Activated naive CD4-positive, alpha-beta T cell treated with anti-CD3 and anti-CD28 coated beads, Interleukin-2, amount 50 U/mL, for 72 hours (primary cell): ENCODE measurements at regions not wholly inside any gene's neighbourhood (a gene's known extent, or its start where the extent isn't known, plus 50 kb on each side); places are given as distances from the start of the nearest gene placed in this dataset.
"Not testable (repeated sequence)": the region's sequence is repeated elsewhere in the genome, so short reads cannot be mapped to it uniquely, and the experiment has no call there.

Experiments used
- ATAC-seq, 2 donors: fragments of 150-1000 bp; cut with Tn5 transposase; 2 replicates each; pipeline ENCODE4 v1.10.0; 2021; ENCODE audit warnings: mild to moderate bottlenecking in 2 of 2, moderate library complexity in 2 of 2
- DNase-seq, 2 donors: peaks; one replicate each; pipeline ENCODE4 v3.0.0; 2021 to 2022; ENCODE audit warnings: low spot score in 2 of 2
- H3K27ac Mint-ChIP-seq, 2 donors: one replicate each; pipeline ENCODE4 v1.8.0; 2022; ENCODE audit warnings: mild to moderate bottlenecking in 2 of 2, mixed read lengths in 2 of 2
- H3K36me3 Mint-ChIP-seq, 2 donors: one replicate each; pipeline ENCODE4 v1.8.0; 2022; ENCODE audit warnings: mixed read lengths in 2 of 2
- H3K9me3 Mint-ChIP-seq, 2 donors: one replicate each; pipeline ENCODE4 v1.8.0; 2022; ENCODE audit warnings: mixed read lengths in 2 of 2

DNA sequence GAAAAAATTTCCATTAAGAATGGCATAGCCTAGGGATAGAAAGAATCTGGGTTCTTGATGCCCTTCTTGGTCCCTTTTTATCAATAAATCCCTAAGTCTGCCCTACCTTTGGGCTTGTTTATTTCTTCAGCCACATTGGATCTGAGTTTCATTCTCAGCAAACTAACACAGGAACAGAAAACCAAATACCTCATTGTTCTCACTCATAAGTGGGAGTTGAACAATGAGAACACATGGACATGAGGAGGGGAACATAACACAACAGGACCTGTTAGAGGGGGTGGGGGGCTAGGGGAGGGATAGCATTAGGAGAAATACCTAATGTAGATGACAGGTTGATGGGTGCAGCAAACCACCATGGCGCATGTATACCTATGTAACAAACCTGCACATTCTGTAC, 237.0 kb upstream of the MAP2 start:
- not testable (repeated sequence) for H3K9me3 Mint-ChIP-seq, ATAC-seq, H3K36me3 Mint-ChIP-seq, H3K27ac Mint-ChIP-seq, DNase-seq

DNA sequence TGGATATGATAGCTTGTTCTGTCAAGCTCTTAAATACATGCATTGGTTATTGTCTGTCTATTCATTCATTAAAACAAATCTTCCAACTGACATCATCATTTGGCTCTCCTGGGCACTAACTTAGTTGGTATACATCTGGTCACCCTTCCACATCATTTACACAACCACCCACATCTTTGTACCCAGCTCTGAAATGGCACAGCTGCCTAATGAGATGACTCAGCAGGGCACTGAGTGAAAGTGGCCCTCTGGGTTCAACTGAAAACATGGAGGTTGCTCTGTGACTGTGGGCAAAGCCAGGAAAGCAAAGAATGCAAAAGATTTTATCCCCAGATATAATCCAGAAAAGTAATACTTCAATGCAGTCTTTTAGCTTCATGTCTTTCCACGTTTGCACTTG, 234.0 kb upstream of the MAP2 start:
- DNase-seq = no peak
- no peaks in the 10 kb centered on the region for H3K36me3 Mint-ChIP-seq
- no peak for ATAC-seq
- H3K9me3 Mint-ChIP-seq = no peaks in the 10 kb centered on the region
- no peak overlapping the region for H3K27ac Mint-ChIP-seq

DNA sequence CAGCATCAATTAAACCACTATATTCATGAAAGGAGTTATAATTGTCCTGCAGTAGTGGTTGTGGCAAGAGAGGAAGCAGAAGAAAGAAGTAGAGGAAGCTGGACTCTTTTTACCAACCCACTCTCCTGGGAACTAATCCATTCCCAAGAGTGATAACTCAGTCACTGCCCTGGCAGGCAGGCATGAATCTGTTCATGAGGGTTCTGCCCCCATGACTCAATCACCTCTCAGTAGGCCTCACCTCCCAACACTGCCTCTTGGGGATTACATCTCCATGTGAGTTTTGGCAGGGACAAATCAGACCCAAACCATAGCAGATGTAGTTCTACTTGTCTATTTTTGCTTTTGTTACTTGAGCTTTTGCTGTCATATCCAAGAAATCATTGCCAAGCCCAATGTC, 232.7 kb upstream of the MAP2 start:
- ATAC-seq = no peak

DNA sequence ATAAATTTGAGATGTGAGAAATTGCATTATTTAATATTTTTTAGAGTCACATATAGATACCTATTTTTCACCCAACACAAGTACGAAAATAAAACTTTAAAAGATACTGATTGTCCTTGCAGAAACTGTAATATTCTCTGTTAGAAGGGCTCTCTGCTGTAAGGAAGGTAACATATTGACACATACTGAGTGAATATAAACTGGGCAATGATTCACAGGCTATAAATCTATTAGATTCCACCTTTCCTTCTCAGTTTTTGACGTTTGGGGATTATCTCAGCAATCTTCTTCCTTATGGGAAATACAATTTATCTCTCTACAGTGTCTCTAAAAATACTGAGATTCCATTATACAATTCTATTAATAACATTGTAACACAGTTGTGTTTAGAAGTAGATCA, 229.1 kb upstream of the MAP2 start:
- ATAC-seq (no peak), DNase-seq (no peak)
- Mint-ChIP-seq H3K9me3 (peaks cover 6 to 8% of the 10 kb centered on the region in 2 donors), H3K27ac (no peak overlapping the region), H3K36me3 (no peaks in the 10 kb centered on the region)

More for the DNA sequence above, 232.7 kb upstream of the MAP2 start:
- H3K36me3 Mint-ChIP-seq = no peaks in the 10 kb centered on the region
- H3K9me3 Mint-ChIP-seq = no peaks in the 10 kb centered on the region
- no peak for DNase-seq
- H3K27ac Mint-ChIP-seq = no peak overlapping the region

DNA sequence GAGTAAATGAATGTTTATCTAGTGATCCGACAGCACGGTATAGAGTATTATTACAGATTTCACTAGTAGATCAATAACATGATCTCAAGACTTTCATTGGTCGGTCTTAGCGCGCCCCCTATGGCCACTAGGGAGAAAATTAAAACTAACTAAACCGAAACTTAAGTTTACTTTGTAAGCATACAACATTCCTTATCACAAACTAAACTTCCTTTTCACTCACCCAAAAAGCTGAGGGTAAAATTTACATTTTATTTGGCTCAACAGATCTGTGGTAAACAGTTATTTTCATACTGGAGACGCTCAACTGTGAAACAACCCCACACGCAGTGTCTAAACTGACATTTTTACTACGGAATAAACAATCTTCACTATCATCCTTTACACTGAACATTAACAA, 215.6 kb upstream of the MAP2 start:
- Mint-ChIP-seq H3K9me3 (no peaks in the 10 kb centered on the region), H3K36me3 (no peaks in the 10 kb centered on the region), H3K27ac (no peak overlapping the region)
- DNase-seq (peak in 1 of 2 donors; percentile 8), ATAC-seq (no peak)

DNA sequence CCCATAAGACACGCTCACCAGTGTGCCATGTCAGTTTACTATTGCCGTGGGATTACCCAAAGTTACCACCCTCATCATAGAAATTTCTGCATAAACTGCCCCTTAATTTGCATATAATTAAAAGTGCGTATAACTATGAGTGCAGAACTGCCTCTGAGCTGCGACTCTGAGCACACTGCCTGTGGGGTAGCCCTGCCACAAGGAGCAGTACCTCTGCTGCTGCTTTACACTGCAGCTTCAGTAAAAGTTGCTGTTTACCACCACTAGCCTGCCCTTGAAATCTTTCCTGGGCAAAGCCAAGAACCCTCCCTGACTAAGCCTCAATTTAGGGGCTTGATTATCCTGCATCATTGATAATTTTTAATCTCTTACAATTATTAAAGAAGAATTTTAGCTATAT, 213.9 kb upstream of the MAP2 start:
- Mint-ChIP-seq H3K27ac (no peak overlapping the region), H3K9me3 (no peaks in the 10 kb centered on the region), H3K36me3 (no peaks in the 10 kb centered on the region)
- no peak for ATAC-seq
- no peak for DNase-seq

DNA sequence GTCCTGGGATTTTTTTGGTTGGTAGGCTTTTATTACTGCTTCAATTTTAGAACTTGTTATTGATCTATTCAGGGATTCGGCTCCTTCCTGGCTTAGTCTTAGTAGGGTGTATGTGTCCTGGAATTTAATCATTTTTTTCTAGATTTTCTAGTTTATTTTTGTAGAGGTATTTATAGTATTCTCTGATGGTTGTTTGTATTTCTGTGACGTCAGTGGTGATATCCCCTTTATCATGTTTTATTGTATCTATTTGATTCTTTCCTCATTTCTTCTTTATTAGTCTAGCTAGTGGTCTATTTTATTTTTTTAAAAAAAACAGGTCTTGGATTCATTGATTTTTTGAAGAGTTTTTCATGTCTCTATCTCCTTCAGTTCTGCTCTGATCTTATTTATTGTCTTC, 193.3 kb upstream of the MAP2 start:
- no peaks in the 10 kb centered on the region for H3K36me3 Mint-ChIP-seq
- DNase-seq = no peak
- H3K9me3 Mint-ChIP-seq = peaks cover 5% of the 10 kb centered on the region in 2 donors
- no peak overlapping the region for H3K27ac Mint-ChIP-seq
- no peak for ATAC-seq

DNA sequence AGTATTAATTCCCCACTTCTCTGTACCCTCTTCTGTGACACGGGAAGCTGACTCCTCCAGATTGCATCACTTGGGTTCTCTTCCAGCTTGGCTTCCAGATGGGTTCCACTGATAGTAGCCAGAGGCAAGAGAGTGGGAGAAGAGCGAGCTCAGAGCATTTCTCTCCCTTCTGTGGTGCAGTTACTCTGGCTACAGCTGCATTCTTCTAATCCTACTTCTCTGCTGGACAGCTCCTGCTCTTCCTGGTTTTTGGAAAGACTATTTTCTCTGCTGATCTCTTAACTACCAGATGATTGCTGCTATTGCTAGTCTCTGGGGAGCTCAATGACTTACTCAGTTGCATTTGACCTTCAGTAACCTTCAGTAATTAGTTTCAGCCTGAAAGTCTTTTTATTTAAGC, 187.5 kb upstream of the MAP2 start:
- DNase-seq = no peak
- H3K27ac Mint-ChIP-seq = no peak overlapping the region
- ATAC-seq = no peak
- H3K36me3 Mint-ChIP-seq = peaks cover 0 to under 1% of the 10 kb centered on the region in 2 donors
- peaks cover 8 to 11% of the 10 kb centered on the region in 2 donors for H3K9me3 Mint-ChIP-seq

DNA sequence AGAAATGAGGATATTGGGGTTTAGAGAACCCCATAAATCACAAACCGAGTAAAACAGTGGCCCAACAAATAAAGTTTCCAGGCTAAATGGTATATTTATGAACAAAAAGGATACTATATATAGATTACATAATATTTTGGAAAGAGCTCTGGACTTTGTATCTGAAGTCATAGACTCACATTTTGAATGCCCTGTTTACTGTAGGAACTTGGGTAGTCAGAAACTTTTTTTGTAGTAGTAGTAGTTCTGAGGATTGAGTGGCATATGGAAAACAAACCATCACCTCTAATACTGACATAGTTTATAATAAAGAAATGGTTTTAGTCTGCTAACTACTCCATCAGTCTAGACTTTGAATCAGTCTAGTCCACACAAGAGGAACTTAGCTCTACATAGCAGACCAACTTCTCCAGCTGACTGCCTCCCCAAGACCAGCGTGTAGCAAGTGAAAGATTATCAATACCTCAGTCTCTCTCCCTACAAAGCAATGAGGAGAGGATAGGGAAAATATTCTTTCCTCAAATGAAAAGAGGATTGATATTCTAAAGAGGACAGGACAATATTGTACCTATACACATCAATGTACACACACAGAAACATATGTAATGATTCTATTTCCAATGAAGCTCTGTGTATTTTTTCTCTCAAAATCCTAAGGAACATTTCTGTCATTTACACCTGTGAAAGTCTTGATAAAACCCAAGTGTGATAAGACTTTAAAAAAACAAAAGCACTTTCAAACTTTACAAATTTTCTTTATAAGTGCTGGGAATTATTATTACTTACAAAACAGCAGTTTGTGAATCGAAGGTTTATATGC, 184.9 kb upstream of the MAP2 start:
- DNase-seq = no peak
- no peak overlapping the region for H3K27ac Mint-ChIP-seq
- ATAC-seq = no peak
- H3K36me3 Mint-ChIP-seq = peaks cover 0 to 10% of the 10 kb centered on the region in 2 donors
- H3K9me3 Mint-ChIP-seq = peaks cover 11 to 12% of the 10 kb centered on the region in 2 donors

DNA sequence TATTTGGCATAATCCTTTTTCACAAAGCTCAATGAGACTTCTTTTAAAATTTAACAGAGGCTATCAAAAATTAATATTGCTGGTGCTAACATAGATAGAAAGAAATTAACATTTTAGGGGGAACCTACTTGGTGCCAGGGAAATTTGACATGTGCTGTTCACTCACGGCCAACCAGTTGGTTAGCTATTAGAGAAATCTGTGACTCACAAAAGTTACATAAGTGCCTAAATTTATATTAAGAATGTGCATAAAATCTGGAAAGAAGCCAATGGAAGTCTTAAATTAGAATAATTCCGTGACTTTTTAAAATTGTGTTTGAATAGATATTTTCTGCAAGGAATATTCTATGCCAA, 184.3 kb upstream of the MAP2 start:
- ATAC-seq (no peak), DNase-seq (no peak)
- H3K9me3 Mint-ChIP-seq = peaks cover 11 to 16% of the 10 kb centered on the region in 2 donors
- H3K36me3 Mint-ChIP-seq = peaks cover 0 to 10% of the 10 kb centered on the region in 2 donors
- no peak overlapping the region for H3K27ac Mint-ChIP-seq

DNA sequence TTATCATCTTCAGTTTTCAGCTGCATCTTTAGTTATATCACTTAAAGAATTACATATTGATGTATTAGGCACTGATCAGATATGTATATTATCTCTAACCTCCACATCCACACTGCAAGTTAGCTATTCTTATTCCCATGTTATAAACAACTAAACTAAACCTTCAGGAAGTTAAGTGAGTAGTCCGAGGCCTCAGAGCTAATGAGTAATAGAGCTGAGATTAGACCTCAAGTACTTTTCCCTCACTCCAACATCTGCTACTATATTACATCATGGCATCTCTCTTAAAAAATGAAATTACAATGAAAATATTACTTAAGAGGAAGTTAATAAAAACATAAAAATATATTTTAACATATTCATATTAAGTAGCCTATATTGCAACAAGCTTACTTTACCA, 183.6 kb upstream of the MAP2 start:
- DNase-seq (no peak), ATAC-seq (no peak)
- H3K27ac Mint-ChIP-seq = no peak overlapping the region
- peaks cover 11 to 16% of the 10 kb centered on the region in 2 donors for H3K9me3 Mint-ChIP-seq
- peaks cover 0 to 10% of the 10 kb centered on the region in 2 donors for H3K36me3 Mint-ChIP-seq

DNA sequence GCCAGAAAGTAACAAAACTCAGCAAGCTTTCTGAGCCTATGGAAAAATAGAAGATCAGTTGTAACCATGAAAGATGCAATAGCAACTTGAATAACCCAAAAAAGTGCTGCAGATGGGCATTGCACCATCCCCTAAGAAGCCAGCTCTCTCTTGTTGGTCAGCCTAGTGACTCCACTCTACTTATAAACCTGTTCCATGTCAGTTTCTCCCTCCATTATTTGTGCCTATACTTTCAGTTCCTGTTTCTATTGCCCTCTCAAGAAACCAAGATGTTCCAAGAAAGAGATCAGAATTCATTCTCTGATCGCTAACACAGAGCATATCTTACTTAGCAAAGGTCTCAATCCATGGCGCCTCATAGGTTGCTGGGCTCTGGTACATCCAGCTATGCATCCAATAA, 170.3 kb upstream of the MAP2 start:
- Mint-ChIP-seq H3K36me3 (no peaks in the 10 kb centered on the region), H3K9me3 (peaks cover 0 to 4% of the 10 kb centered on the region in 2 donors), H3K27ac (no peak overlapping the region)
- no peak for DNase-seq
- no peak for ATAC-seq

DNA sequence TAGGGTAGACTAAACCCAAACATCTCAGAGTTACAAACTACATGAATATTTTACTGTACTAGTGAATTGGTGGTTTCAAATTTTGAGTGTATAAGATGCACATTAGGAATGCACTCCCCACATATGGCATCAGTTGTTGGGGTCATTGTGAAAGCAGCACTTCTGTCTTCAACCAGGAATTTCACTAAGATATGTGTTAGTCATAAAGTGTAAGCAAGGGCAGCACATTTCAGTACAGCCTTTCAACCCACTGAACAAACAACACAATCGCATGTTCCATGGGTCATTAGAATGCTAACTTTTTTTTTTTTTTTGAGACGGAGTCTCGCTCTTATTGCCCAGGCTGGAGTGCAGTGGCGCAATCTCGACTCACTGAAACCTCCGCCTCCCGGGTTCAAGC, 164.1 kb upstream of the MAP2 start:
- Mint-ChIP-seq H3K36me3 (no peaks in the 10 kb centered on the region), H3K27ac (no peak overlapping the region), H3K9me3 (peaks cover 9 to 11% of the 10 kb centered on the region in 2 donors)
- ATAC-seq = no peak
- DNase-seq = no peak

DNA sequence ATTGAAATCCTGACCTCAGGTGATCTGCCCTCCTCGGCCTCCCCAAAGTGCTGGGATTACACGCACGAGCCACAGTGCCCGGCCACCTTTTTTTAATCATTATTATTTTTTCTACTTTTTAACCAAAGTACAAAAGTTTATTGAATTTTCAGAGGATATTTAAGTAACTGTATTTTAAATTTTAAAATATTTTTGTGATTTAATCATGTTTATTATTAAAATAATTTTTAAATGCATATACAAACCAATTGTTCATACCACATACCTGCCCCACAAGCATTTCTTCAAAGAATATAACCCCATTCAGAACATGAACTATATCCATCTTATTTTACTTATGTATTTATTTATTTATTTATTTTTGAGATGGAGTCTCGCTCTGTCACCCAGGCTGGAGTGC, 163.6 kb upstream of the MAP2 start:
- DNase-seq = no peak

DNA sequence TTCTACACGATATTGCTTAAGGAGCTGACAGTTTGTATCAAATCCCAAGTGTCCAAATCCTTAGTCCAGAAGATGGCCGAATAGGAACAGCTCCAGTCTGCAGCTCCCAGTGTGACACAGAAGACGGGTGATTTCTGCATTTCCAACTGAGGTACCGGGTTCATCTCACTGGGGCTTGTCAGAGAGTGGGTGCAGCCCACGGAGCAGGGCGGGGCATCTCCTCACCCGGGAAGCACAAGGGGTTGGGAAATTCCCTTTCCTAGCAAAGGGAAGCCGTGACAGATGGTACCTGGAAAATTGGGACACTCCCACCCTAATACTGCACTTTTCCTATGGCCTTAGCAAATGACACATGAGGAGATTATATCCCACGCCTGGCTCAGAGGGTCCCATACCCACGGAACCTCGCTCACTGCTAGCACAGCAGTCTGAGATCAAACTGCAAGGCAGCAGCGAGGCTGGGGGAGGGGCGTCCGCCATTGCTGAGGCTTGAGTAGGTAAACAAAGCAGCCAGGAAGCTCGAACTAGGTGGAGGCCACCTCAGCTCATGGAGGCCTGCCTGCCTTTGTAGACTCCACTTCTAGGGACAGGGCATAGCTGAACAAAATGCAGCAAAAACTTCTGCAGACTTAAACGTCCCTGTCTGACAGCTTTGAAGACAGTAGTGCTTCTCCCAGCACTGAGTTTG, 162.3 kb upstream of the MAP2 start:
- DNase-seq, ATAC-seq, H3K36me3 Mint-ChIP-seq, H3K27ac Mint-ChIP-seq: not testable (repeated sequence)
- H3K9me3 Mint-ChIP-seq = peaks cover 9 to 11% of the 10 kb centered on the region in 2 donors

More for the DNA sequence above, 163.6 kb upstream of the MAP2 start:
- no peak for ATAC-seq
- H3K36me3 Mint-ChIP-seq = no peaks in the 10 kb centered on the region
- H3K27ac Mint-ChIP-seq = no peak overlapping the region
- peaks cover 9 to 11% of the 10 kb centered on the region in 2 donors for H3K9me3 Mint-ChIP-seq

DNA sequence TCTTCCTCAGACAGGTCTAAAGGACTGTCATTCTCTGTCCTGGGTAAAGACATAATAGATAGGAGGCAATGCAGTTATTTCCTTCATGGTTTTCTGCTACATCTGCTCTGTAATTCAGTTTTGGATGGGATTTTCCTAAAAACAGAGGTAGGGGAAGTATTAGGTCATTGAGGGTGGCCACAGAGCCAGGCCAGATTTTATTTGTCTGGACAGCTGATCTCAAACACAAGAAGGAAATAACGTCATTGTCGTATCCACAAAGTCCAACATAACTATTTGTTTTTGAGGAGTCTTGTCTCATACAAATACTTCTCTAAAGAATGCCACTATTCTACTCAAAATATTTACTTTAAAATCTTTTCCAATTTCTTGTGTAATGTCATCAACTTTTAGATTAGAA, 154.8 kb upstream of the MAP2 start:
- no peak overlapping the region for H3K27ac Mint-ChIP-seq

DNA sequence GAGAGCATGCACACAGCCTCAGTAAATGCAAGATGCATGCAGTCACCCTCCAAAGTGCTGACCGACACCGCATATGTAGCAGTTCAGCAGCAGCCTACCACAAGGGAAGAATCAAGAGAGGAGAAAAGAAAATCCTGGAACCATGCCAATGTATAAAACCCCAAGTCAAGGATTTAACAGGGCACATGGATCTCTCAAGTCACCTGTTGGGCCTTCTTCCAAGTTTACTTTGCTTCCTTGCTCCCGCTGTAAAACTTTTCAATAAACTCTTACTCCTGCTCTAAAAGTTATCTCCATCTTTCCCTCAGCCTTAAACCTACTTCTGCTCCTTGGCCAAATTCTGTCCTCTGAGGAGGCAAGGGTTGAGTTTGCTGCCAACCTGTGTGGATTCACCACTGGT, 147.8 kb upstream of the MAP2 start:
- H3K27ac Mint-ChIP-seq = no peak overlapping the region
- H3K9me3 Mint-ChIP-seq = peaks cover 8 to 9% of the 10 kb centered on the region in 2 donors
- H3K36me3 Mint-ChIP-seq = no peaks in the 10 kb centered on the region
- ATAC-seq (no peak), DNase-seq (no peak)

More for the DNA sequence above, 154.8 kb upstream of the MAP2 start:
- H3K36me3 Mint-ChIP-seq = no peaks in the 10 kb centered on the region
- peaks cover 3 to 4% of the 10 kb centered on the region in 2 donors for H3K9me3 Mint-ChIP-seq
- ATAC-seq (no peak), DNase-seq (no peak)

DNA sequence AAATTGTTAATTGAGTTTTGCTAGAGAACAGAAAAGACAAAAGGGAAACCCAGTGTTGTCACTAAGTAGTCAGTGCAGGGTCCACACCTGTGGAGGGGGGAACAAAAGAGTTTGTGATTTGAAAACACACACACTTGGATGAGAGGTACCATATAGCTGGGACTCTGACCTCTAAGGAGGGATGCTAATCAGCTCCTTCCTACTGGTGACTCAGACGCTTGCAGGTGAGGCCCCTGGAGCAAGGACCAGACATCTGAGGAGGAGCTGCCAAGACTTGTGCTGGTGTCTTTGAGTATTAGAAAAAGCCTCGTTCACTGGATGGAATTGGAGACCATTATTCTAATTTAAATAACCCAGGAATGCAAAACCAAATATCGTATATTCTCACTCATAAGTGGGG, 146.4 kb upstream of the MAP2 start:
- DNase-seq (no peak), ATAC-seq (no peak)
- no peaks in the 10 kb centered on the region for H3K36me3 Mint-ChIP-seq
- peaks cover 8 to 9% of the 10 kb centered on the region in 2 donors for H3K9me3 Mint-ChIP-seq
- no peak overlapping the region for H3K27ac Mint-ChIP-seq
